DMS53 treated with DMSO at 0.1 percent for 48 hours (cell line): ENCODE measurements at regions not wholly inside any gene's neighbourhood (a gene's known extent, or its start where the extent isn't known, plus 50 kb on each side); places are given as distances from the start of the nearest gene placed in this dataset.
A peak's percentile ranks its signal among the peaks of the same experiment; 100 is the strongest.
"Not testable (repeated sequence)": the region's sequence is repeated elsewhere in the genome, so short reads cannot be mapped to it uniquely, and the experiment has no call there.

Experiments used
- DNase-seq: peaks from one replicate; lab custom pipeline; 2025; ENCODE audit not compliant: unreplicated experiment; lab: John Stamatoyannopoulos, UW

DNA sequence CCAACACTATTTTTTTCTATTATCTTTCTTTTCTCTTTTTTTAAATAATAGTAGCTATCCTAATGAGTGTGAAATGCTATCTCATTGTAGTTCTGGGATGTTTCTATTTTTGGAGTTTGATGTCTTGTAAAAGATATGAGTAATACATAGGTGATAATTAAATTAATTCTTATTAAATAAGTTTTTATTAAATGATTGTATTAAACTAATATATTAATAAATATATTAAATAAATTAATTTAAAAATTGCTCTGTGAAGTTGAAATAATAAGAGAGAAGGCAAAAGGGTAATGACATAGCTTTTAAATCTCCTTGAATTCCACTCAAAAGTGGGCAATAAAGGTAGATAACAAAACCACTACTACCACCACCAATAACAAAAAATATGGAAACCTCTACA is 230.2 kb upstream of the SSTR1 start:
- no peak for DNase-seq

DNA sequence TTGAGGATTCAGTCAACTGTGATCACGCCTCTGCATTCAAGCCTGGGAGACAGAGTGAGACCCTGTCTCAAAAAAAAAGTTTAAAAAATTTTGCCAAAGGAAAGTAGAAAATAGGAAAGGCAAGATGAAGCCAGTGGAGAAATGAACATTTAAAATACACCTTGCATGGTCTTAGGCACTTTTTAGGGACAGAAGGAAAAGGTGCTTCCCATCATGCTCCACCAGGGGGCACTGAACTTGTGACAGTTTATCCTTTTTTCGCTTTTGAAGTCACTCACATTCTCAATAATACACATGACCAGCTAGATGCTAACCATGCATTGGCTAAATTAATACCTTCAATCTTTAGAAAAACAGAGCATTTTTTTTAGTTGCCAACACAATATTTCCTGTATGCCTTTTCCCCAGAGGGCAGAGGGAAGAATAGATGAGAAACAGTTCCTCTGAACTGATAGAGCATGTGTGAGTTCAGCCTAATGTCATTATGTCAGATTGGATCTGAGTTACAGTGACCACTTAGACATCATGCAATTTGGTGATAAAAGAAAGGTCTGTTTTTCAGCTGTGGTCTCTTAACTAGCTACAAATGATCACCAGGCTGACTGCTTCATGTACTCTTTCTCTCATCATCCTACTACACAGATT is 221.8 kb upstream of the SSTR1 start:
- peak; percentile 29 for DNase-seq

DNA sequence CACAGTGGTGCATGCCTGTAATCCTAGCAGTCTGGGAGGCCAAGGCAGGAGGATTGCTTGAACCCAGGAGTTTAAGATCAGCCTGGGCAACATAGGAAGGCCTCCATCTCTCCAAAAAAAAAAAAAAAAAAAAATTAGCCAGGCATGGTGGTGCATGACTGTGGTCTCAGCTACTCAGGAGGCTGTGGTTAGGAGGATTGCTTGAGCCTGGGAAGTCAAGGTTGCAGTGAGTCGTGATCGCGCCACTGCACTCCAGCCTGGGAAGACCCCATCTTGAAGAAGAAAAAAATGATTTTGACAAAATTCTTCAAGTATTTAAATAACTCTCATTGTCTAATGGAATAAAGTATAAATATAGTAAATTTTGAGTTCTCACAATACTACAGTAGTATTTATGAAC is 219.2 kb upstream of the SSTR1 start:
- DNase-seq = no peak

DNA sequence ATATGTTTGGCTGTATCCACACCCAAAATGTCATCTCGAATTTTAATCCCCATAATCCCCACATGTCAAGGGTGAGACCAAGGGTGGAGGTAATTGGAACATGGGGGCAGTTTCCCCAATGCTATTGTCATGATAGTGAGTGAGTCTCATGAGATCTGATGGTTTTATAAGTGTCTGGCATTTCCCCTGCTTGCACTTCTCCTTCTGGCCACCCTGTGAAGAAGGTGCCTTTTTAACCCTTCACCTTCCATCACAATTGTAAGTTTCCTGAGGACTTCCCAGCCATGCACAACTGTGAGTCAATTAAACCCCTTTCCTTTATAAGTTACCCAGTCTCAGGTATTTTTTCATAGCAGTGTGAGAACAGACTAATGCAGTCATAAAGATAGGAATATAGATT is 216.7 kb upstream of the SSTR1 start:
- DNase-seq = no peak

DNA sequence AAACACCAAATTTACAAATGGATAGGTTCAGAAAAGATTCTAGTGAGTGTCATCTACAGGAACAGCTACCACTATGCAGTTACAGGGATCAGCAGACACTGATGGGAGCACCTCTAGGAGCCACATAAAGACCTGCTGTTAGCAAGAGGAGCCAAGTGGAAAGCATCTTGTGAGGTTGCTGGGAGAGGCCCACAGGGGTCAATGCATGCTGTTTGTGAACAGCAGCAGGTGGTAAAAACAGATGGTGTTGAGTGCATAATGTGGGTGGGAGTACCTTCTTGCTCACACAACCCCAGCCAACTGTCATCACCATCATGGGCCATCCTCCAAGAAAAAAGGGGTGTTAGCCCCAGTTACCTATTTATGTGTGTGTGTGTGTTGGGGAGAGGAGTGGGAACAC is 215.2 kb upstream of the SSTR1 start:
- no peak for DNase-seq

DNA sequence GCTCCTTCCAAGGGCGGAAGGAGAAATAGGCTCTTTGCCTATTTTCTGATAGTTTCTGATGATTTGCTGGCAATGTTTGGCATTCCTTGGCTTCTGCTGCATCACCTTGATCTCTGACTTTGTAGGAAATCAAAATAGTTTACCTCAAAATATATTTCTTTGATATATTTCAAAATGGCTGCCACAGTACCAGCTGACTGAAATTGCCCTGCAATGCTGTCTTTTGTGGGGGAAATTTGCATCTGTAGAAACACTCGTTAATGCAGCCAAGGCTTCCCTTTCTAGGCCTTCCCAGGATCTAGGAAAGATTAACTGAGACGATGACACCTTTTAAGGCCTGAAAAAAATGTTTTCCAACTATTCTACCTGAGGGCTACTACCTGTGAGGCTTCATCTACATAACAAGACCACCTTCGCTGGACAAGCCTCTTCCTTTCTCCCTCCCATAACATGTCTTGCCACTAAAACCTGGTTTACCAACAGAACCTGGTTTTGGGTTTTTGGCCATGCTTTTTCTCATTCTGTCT is 212.8 kb upstream of the SSTR1 start:
- no peak for DNase-seq

DNA sequence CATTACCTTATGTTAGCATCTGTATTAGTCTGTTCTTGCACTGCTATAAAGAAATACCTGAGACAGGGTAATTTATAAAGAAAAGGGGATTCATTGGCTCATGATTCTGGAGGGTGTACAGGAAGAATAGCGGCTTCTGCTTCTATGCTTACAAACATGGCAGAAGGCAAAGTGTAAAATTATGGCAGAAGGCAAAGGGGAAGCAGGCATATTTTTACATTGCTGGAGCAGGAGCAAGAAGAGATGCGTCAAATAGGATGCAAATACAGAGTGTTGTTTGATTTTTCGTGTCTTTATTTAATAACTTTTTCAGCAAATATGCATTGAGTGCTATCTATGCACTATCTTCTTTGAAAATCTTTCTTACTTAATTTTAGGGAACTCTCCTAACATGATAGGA is 210.7 kb upstream of the SSTR1 start:
- DNase-seq = no peak

DNA sequence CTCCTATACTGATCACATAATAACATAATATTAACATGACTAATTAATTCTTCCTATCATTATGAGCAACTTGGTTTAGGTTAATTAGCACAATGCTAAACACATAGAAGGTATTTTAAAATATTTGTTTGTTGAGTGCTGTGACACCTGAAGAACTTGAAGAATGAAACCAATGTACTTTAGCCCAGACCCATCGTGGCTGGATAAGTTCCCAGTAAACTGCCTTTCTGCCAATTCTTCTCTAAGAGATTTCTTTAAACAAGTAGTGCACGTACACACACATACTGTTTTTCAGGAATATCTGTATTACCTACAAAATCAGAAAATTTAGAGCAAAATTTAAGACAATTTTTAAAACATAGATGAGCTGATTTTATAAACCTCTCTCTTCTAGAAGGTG is 207.4 kb upstream of the SSTR1 start:
- no peak for DNase-seq

DNA sequence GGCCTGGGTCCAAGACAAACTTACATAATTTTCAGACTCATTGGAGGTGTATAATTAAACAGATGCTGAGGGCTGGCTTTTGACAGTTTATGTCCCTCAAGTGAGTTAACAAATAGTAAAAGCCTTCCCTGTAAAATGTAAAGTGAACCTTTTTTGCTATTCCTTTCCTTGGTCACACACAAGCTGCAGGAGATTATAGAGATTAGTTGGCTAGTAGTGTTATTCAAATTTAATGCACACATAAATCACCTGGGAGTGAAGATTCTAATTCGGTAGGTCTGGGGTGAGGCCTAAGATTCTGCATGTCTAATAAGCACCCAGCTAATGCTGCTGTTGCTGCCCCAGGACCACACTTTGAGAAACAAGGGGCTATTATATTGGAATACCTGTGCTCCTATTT is 206.2 kb upstream of the SSTR1 start:
- no peak for DNase-seq

DNA sequence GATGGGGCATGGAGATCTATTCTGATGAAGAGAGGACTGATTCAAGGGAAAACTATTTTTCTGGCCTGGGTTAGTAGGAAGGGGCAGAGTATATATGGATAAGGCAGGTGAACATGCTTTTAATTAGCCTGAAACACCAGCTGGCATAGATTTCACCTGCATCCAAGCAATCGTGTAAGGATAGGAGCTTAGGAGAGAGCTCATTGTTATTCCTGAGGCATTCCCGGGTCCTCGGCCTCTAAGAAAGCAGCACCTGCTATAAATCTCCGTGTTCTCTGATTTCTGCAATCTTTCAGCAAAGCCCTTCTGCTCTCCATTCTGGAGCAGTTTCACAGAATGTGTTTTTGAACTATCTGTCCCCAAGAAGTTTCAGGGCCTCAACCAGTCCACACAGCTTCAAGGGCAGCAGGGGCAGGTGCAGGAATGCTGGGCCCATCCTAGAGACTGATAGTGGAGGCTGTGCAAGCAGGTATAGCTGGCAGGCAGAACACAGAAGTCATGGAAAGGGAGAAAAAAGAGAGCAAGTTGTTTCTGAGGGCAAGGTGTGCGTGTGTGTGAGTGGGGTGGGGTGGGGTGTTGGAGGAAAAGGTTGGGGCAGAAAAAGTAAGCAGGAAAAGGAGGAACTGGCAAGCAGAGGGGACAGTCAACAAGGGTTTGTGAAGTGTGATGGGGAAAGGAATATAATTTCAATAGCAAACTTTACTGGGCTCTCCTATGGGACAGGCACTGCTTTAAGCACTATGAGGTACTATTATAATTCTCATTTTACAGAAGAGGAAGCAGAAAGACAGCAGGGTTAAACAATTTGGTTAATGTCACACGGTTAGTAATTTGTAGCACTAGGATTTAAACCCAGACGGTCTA is 203.7 kb upstream of the SSTR1 start:
- DNase-seq = no peak

DNA sequence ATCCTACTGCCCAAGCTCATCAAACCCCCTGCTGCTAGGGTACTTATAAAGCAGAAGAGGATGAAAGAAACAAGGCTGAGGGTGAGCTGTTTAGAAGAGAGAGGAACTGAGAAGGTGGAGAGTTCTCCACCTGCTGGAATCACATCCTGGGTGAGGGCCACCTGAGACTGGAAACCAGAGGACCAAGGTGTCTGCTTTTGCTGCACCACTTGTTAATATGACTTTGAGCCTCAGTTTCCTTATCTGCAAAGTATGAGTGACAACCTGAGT is 203.2 kb upstream of the SSTR1 start:
- no peak for DNase-seq

DNA sequence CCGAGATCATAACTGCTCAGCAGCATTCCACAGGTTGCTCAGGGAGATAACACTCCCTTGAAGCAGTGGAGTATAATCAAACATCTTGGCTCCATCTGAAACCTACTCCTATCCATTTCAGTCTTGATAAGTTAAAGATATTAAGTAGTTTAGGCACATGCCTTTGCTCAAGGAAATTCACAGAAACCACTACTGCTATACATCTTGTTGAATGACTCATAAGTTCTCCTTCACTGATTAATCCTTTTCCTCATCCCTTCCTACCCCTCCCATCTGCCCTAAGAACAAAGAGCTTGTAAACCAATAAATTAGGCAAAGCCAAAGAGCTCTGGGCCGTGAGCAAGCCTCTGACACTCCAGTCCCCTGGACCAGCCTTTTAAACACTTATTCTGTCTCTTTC is 196.5 kb upstream of the SSTR1 start:
- DNase-seq = not testable (repeated sequence)

DNA sequence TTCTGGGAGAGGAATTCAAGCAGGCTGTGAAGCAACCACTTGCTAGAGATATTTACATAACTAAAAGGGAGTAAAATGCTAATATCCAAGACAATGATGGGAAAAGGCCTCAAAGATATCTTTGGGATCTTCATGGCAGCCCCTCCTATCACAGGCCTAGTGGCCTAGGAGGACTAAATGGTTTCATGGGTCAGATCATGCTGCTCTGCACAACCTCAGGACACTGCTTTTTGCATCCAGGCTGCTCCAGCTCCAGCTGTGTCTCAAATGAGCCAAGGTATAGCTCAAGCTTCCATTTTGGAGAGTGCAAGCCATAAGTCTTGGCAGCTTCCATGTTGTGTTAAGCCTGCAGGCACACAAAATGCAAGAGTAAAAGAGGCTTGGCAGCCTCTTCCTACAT is 195.6 kb upstream of the SSTR1 start:
- no peak for DNase-seq

DNA sequence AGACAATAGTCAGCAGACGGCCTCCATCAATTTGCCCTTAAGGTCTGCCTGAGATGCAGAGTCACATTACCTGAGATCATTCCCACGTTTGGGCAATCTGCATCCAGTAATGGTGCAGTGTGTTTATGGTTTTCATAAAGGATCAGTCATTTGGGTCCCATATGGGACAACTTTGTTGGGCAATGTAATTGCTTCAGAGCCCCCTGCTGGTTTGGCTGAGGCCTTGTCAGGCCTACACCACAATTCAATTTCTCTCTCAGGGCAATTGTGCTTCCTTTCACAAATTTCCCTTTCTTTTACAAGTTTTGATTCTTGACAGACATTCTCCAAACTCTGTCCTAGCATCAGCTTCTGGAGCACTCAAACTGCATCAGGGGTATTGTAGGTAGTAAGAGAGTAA is 191.2 kb upstream of the SSTR1 start:
- DNase-seq = no peak

DNA sequence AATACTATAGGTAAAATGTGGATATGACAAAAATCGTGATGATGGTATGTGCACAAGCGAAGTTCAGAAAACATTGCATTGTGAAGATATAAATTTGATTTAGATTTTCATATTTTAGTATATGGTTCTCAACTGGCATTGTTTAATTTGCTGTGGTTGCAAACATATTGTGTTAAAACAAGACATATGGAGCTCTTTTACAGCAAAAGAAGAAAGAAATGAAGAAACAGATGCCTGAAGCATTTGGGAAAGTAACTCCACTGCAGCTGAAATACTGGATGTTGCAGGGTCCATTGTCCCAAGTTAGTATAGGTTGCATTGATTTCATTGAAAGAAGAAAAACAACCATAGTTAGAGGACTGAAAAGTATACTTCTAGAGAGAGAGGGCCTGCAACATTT is 185.8 kb upstream of the SSTR1 start:
- DNase-seq = no peak

DNA sequence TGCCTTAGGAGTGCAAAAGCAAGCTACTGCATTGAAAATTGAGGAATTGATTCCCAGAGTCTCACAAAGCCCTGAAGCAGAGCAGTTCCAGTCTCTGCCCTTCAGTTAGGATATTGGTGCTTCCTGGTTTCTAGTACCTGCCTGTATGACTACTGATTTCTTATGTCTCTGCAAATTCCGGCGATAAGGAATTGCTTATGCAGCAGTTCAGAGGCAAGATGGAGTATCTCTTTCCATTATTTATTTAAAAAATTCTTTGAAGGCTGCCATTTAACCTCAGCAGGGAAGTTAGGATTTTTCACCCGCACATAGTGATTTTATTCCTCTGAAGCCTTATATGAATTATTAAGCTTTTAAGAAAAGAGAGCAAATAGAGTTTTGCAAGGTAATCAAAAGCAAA is 184.9 kb upstream of the SSTR1 start:
- no peak for DNase-seq

DNA sequence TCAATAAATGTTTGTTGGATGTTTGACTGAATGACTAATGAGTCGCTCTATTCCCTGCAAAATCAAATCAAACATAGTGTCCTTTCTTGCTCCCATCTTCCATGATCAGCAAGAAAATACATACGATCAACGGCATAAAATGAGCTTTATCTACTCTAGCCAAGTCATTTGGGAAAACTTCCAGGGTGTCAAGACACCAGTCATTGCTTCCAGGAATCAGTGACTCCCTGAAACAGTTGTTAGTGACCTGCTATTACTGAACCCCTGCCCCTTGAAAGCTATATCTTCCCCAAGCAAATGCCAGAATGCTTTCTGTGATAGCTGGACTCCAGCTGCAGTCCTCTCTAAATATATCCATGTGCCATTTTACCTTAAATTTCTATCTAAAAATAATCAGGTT is 169.5 kb upstream of the SSTR1 start:
- DNase-seq = no peak

DNA sequence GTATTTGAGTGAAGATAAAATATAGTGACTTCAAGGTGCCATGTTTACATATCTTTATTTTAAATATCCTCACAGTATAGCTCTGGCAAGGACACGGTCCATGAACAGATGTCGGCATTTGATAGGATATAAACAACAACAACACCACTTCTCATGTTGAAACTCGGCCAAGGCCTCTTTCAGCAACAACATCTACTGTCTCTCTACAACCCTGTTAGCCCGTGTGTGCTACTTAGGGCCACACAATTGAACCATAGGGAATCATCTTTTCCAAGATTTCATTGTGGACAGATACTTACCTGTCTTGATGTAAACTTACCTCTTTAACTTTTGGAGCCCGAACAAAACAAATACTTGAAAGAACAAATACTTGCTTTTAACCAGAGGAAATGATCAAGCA is 168.7 kb upstream of the SSTR1 start:
- DNase-seq = no peak

DNA sequence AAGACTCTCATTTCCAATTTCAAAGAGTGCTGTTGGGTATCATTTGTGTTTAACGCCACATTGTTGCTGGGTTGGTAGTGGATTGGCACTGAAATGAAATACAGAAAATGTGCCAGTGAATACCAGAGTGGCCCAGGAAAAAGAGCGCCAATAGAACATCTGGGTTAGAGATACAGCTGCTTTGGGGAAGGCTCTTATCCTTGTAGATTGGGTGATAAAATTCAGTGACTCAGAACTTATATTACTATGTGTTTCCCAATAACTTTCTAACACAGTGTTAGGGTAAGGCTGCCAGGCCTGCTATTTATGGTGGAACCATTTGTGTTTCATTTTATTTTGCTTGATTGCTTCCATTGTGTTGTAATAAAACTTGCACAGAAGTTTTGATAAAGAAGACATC is 168.2 kb upstream of the SSTR1 start:
- no peak for DNase-seq

DNA sequence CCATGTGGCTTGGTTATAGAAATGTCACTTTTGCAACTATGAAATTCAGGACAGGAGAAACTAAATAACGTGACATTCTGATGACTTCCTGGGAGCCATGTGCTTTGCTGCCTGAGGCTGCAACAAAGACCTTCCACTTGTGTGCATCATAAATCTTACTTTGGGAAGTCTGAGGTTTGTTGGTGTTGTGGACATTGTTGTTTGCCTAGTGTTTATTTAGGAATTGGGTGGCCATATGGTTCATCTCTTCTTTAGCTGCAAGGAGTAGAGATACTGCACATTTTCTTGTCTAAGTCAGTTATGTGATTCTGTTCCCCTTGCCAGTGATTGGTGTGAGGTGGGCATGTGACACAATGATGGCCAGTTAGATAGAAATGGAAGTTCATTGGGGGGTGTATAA is 167.3 kb upstream of the SSTR1 start:
- DNase-seq = no peak

DNA sequence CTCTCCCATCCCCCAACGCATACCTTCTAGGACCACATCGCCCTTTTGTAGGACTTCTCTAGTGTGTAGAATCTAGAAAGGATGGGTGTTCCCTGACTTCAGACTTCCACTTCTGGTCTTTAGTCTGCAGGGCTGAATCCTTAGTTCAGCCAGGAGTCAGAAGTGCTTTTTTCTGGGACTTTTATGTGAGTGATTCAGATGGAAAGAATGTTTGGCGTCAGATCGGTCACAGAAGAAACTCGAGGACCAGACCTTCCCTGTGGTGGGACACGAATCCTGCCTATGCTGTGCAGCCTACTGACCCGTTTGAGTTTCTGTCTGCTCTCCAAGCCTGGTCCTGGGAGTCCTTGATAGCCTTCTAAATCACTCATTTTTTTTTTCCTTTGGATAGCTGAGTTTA is 165.4 kb upstream of the SSTR1 start:
- DNase-seq = no peak

DNA sequence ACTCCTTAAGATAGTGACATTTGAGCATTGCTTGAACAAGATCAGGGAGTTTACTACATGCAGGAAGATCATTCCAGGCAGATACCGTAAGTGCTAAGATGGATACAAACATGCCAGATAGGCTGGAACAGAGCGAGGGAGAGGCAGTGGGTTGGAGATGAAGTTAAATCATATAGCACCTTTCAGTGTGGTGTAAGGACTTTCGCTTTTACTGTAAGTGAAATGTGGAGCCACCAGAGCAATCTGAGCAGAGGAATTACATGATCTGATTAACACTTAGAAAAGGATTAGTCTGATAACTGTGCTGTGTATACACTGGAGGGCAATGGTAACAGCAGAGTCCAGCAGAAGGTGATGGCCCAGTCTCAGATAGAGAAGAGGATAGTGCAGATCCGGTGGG is 163.0 kb upstream of the SSTR1 start:
- DNase-seq = no peak

DNA sequence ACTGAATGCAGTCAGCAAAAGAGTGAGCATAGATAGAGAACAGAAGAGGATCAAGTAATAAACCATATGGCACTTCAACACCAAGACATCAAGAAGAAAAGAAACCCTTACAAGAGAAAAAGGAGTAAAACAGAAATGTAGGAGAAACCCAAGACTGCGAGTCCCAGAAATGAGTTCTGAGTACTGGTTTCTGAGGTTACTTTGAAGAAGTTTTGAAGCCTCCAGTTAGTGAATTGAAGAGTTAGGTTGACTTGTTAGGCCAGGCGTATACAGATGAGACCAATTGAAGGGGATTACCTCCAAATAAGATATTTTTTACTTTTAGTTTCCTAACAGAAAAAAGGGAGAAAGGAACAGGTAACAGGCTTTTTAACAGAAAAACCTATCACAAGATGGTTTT is 162.2 kb upstream of the SSTR1 start:
- DNase-seq = no peak
